NK-92 treated with Interleukin-12 subunit alpha and Interleukin-12 subunit beta, amount 100 ng/mL, for 24 hours (cell line): ENCODE measurements at regions not wholly inside any gene's neighbourhood (a gene's known extent, or its start where the extent isn't known, plus 50 kb on each side); places are given as distances from the start of the nearest gene placed in this dataset.

Experiments
- DNase-seq: peaks from one replicate; lab custom pipeline; 2025; lab: John Stamatoyannopoulos, UW

- DNase-seq = no peak
Measured at GRCh38 chr21:36555199-36555800, 75.4 kb upstream of the CLDN14 start.

GRCh38 chr21:36557316-36557715 is 77.4 kb upstream of the CLDN14 start:
- no peak for DNase-seq

GRCh38 chr21:36560933-36561575 is 81.1 kb upstream of the CLDN14 start:
- DNase-seq = no peak

GRCh38 chr21:36563341-36563926 is 83.5 kb upstream of the CLDN14 start:
- no peak for DNase-seq

GRCh38 chr21:36564647-36565046 is 84.7 kb upstream of the CLDN14 start:
- no peak for DNase-seq

- DNase-seq = no peak
Measured at GRCh38 chr21:36565540-36565939, 85.6 kb upstream of the CLDN14 start.

- DNase-seq = no peak
Measured at GRCh38 chr21:36566644-36567043, 86.7 kb upstream of the CLDN14 start.

- no peak for DNase-seq
Measured at GRCh38 chr21:36567216-36567885, 87.4 kb upstream of the CLDN14 start.

GRCh38 chr21:36569511-36569910 is 89.6 kb upstream of the CLDN14 start:
- no peak for DNase-seq

GRCh38 chr21:36571556-36571955 is 91.6 kb upstream of the CLDN14 start:
- DNase-seq = no peak

GRCh38 chr21:36572039-36572438 is 92.1 kb upstream of the CLDN14 start:
- no peak for DNase-seq

- DNase-seq = no peak
Measured at GRCh38 chr21:36575306-36575705, 95.4 kb upstream of the CLDN14 start.

GRCh38 chr21:36576441-36576840 is 96.5 kb upstream of the CLDN14 start:
- no peak for DNase-seq

GRCh38 chr21:36579898-36580297 is 100.0 kb upstream of the CLDN14 start:
- no peak for DNase-seq

GRCh38 chr21:36582271-36582670 is 102.3 kb upstream of the CLDN14 start:
- no peak for DNase-seq

GRCh38 chr21:36583591-36583990 is 103.7 kb upstream of the CLDN14 start:
- no peak for DNase-seq

- DNase-seq = no peak
Measured at GRCh38 chr21:36584980-36585940, 105.3 kb upstream of the CLDN14 start.

GRCh38 chr21:36587388-36587787 is 107.5 kb upstream of the CLDN14 start:
- no peak for DNase-seq

GRCh38 chr21:36589352-36589971 is 109.5 kb upstream of the SIM2 start:
- DNase-seq = no peak

- no peak for DNase-seq
Measured at GRCh38 chr21:36591326-36591970, 107.5 kb upstream of the SIM2 start.

- DNase-seq = no peak
Measured at GRCh38 chr21:36596174-36596573, 102.7 kb upstream of the SIM2 start.
